NOMO-1 (cell line): ENCODE measurements at regions not wholly inside any gene's neighbourhood (a gene's known extent, or its start where the extent isn't known, plus 50 kb on each side); places are given as distances from the start of the nearest gene placed in this dataset.

Experiments used
- DNase-seq, 2 experiments: peaks; one replicate each; lab custom pipeline; 2025; ENCODE audit not compliant: unreplicated experiment in 2 of 2; lab: John Stamatoyannopoulos, UW

GRCh38 chr5:68161156-68161555, 54.4 kb upstream of the PIK3R1 start:
- DNase-seq = no peak

- DNase-seq = no peak
These were observed 56.2 kb upstream of the PIK3R1 start for GRCh38 chr5:68159224-68159951.

- no peak for DNase-seq
These were observed 59.6 kb upstream of the PIK3R1 start for GRCh38 chr5:68155940-68156339.

- DNase-seq = no peak
These were observed 61.3 kb upstream of the PIK3R1 start for GRCh38 chr5:68154119-68154857.

GRCh38 chr5:68151812-68152211, 63.7 kb upstream of the PIK3R1 start:
- no peak for DNase-seq

GRCh38 chr5:68149189-68149588, 66.4 kb upstream of the PIK3R1 start:
- DNase-seq = no peak

- no peak for DNase-seq
These were observed 67.5 kb upstream of the PIK3R1 start for GRCh38 chr5:68148096-68148495.

- no peak for DNase-seq
These were observed 67.9 kb upstream of the PIK3R1 start for GRCh38 chr5:68147659-68148058.

GRCh38 chr5:68141494-68141893, 74.1 kb upstream of the PIK3R1 start:
- DNase-seq = no peak

GRCh38 chr5:68140763-68141162, 74.8 kb upstream of the PIK3R1 start:
- no peak for DNase-seq

GRCh38 chr5:68139611-68140441, 75.7 kb upstream of the PIK3R1 start:
- no peak for DNase-seq

GRCh38 chr5:68137511-68138140, 77.9 kb upstream of the PIK3R1 start:
- no peak for DNase-seq

GRCh38 chr5:68134669-68135313, 80.8 kb upstream of the PIK3R1 start:
- no peak for DNase-seq

- DNase-seq = no peak
These were observed 81.4 kb upstream of the PIK3R1 start for GRCh38 chr5:68134033-68134668.

GRCh38 chr5:68130253-68130652, 85.3 kb upstream of the PIK3R1 start:
- DNase-seq = no peak

- DNase-seq = no peak
These were observed 86.2 kb upstream of the PIK3R1 start for GRCh38 chr5:68129364-68129763.

- no peak for DNase-seq
These were observed 88.7 kb upstream of the PIK3R1 start for GRCh38 chr5:68126886-68127285.

- no peak for DNase-seq
These were observed 92.9 kb upstream of the PIK3R1 start for GRCh38 chr5:68122439-68123328.

- DNase-seq = no peak
These were observed 98.6 kb upstream of the PIK3R1 start for GRCh38 chr5:68116868-68117411.
